HG02623 (cell line): ENCODE measurements at regions not wholly inside any gene's neighbourhood (a gene's known extent, or its start where the extent isn't known, plus 50 kb on each side); places are given as distances from the start of the nearest gene placed in this dataset.
"Not testable (repeated sequence)": the region's sequence is repeated elsewhere in the genome, so short reads cannot be mapped to it uniquely, and the experiment has no call there.

Source experiments
- ATAC-seq: cut with Tn5 transposase; IDR thresholded peaks from one replicate; pipeline ENCODE4 v1.9.1; 2021; ENCODE audit warnings: moderate library complexity; ENCODE audit not compliant: unreplicated experiment

- no peak for ATAC-seq
These were observed 57.5 kb upstream of the PLPPR5 start for GRCh38 chr1:99062192-99062591.

- no peak for ATAC-seq
These were observed 64.5 kb upstream of the PLPPR5 start for GRCh38 chr1:99069146-99069545.

GRCh38 chr1:99078529-99078928 is 73.9 kb upstream of the PLPPR5 start:
- ATAC-seq, result not testable (repeated sequence)

GRCh38 chr1:99082366-99082765 is 77.7 kb upstream of the PLPPR5 start:
- no peak for ATAC-seq

- no peak for ATAC-seq
These were observed 78.7 kb upstream of the PLPPR5 start for GRCh38 chr1:99083338-99083737.

- peak; percentile 62 for ATAC-seq
These were observed 79.9 kb upstream of the PLPPR5 start for GRCh38 chr1:99084562-99084961.

GRCh38 chr1:99086057-99086456 is 81.4 kb upstream of the PLPPR5 start:
- ATAC-seq, result no peak

GRCh38 chr1:99098589-99098988 is 93.9 kb upstream of the PLPPR5 start:
- ATAC-seq, result no peak

GRCh38 chr1:99106274-99106673 is 101.6 kb upstream of the PLPPR5 start:
- ATAC-seq, result no peak

GRCh38 chr1:99107680-99108079 is 103.0 kb upstream of the PLPPR5 start:
- no peak for ATAC-seq

- no peak for ATAC-seq
These were observed 105.7 kb upstream of the PLPPR5 start for GRCh38 chr1:99110140-99111041.

GRCh38 chr1:99115231-99115630 is 110.6 kb upstream of the PLPPR5 start:
- no peak for ATAC-seq

- ATAC-seq, result no peak
These were observed 114.5 kb upstream of the PLPPR5 start for GRCh38 chr1:99119188-99119587.

- ATAC-seq, result no peak
These were observed 117.4 kb upstream of the PLPPR5 start for GRCh38 chr1:99122039-99122438.

- ATAC-seq, result no peak
These were observed 119.3 kb upstream of the PLPPR5 start for GRCh38 chr1:99123936-99124335.

- ATAC-seq, result no peak
These were observed 126.9 kb upstream of the PLPPR5 start for GRCh38 chr1:99131546-99131945.

GRCh38 chr1:99133756-99134500 is 129.3 kb upstream of the PLPPR5 start:
- ATAC-seq, result no peak

- ATAC-seq, result no peak
These were observed 126.6 kb upstream of the PLPPR4 start for GRCh38 chr1:99137554-99138206.

- no peak for ATAC-seq
These were observed 124.4 kb upstream of the PLPPR4 start for GRCh38 chr1:99139876-99140275.

GRCh38 chr1:99146129-99146848 is 118.0 kb upstream of the PLPPR4 start:
- ATAC-seq, result no peak

GRCh38 chr1:99149952-99150351 is 114.3 kb upstream of the PLPPR4 start:
- ATAC-seq, result no peak
